ENCODE measurements at regions not wholly inside any gene's neighbourhood (a gene's known extent, or its start where the extent isn't known, plus 50 kb on each side); places are given as distances from the start of the nearest gene placed in this dataset.

DNA sequence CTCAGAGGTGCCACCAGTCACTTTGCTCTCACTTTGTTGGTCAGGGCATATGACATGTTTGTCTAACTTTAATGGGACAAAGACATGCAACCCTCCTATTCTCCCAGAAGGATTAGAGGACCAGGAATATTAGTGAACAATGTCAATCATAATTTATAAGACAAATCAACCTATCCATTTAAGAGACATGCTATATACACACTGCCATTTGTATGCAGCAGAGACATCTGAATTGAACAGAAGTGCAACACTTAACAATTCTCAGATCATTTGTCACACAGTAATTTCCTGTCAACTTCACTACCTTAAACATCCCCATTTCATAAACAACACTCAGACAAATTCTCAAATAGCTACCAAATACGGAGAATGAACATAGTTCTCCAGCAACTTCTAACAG, 273.6 kb upstream of the RGMB start:
- TF ChIP-seq, protein P1, sequence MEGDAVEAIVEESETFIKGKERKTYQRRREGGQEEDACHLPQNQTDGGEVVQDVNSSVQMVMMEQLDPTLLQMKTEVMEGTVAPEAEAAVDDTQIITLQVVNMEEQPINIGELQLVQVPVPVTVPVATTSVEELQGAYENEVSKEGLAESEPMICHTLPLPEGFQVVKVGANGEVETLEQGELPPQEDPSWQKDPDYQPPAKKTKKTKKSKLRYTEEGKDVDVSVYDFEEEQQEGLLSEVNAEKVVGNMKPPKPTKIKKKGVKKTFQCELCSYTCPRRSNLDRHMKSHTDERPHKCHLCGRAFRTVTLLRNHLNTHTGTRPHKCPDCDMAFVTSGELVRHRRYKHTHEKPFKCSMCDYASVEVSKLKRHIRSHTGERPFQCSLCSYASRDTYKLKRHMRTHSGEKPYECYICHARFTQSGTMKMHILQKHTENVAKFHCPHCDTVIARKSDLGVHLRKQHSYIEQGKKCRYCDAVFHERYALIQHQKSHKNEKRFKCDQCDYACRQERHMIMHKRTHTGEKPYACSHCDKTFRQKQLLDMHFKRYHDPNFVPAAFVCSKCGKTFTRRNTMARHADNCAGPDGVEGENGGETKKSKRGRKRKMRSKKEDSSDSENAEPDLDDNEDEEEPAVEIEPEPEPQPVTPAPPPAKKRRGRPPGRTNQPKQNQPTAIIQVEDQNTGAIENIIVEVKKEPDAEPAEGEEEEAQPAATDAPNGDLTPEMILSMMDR (IDR thresholded peaks at IDR 0.05; ENCODE audit: insufficient read depth, missing control alignments) = no peak
- FAIRE-seq = no peak
- no peak for DNase-seq (ENCODE audit: insufficient read length, low spot score)

DNA sequence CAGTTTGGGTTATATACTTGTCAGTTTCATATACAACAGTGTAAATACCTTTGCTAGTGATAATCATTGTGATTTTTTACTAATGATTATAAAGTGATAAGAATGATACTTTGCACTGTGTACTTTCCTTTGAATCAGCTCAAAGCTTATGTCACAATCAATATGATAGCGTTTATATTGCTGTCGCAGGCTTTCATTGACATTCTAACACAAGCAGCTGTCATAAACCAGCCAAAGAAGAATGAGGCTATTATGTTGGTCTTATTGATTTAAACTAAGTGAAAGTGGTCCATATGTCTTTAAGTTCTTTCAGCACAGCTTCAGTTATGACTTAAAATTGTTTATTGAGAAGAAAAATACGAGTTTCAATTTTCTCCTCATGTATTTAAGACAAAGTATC, 272.7 kb upstream of the RGMB start:
- TF ChIP-seq, protein P1 (IDR thresholded peaks at IDR 0.05; ENCODE audit: insufficient read depth, missing control alignments) = no peak
- FAIRE-seq = no peak
- DNase-seq (ENCODE audit: insufficient read length, low spot score) = no peak

DNA sequence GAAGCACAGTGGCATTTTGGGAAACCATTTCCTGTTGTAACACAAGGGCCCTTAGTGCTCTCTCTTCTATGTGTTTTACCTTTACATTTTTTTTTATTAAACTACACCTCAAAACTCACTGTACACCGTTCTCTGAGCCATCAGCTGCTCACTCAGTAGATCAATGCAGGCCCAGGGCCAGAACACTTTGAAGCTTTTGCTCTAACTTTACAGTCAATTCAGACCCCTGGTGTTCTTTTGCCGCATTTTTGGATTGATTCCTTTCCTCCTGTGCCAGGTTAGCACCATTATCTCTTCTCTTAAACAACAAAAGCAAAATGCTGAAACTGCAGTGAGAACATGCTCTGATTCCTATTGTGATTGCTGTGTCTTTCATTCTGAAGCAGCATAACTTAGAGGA, 269.8 kb upstream of the RGMB start:
- FAIRE-seq = no peak
- no peak for DNase-seq (ENCODE audit: insufficient read length, low spot score)
- TF ChIP-seq, protein P1 (IDR thresholded peaks at IDR 0.05; ENCODE audit: insufficient read depth, missing control alignments) = no peak

DNA sequence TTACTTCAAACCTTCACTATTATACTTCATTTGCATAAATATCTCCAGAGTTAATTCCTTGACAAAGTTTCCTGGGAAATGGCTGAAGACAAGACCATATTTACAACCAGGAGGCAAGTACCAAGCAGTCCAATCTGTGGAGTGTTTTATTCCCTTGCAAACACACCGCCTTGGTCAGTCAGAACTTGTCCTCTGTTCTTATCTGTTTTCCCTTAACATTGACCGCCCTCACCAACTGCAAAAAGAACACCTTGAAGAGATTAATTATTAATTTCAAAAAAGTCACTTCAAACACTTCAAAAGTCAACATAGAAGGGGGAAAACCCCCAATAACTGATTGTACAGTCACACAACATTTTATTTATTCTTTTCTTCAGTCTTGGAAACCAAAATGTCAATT, 269.0 kb upstream of the RGMB start:
- FAIRE-seq (no peak), DNase-seq (ENCODE audit: insufficient read length, low spot score) (no peak)
- TF ChIP-seq, protein P1 (IDR thresholded peaks at IDR 0.05; ENCODE audit: insufficient read depth, missing control alignments) = no peak

DNA sequence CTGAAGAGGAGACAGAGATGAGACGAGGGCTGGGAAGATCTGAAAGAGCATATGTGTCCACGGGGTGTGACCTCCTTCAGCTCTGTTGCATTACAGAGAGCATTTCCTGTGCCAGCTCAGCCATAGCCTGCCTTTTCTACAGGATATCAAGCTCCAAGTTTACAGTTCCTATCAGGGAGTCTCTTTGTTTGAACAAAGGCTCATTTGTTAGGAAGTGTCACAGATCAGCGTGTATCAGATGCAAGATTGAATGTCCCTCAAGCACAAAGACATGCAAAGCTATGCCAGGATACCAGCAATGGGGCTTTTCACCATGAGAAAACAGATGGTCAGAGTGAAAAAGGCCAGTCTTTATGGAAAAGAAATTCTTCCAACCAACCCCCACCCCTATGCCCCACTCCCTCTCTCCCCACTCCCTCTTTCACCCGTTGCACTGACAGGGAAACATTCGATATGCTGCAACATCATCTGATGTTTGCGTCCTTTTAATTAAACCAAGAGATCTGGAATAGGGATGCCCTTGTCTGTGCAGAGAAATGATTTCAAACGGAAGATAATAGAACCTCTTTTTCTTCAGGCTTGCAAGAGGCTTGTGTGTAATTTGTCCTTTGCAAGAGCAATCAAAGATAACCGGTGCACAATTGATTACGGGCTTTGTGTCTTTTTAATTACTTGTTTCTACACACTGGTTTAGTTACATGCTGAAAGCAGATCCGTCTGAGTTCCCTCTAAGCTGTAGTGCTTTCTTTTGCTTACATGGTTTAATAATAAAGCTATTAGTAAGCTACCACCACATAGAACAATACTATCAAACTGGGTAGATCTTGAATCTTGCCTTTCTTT, 263.1 kb upstream of the RGMB start:
- DNase-seq (ENCODE audit: insufficient read length, low spot score) (no peak), FAIRE-seq (no peak)
- TF ChIP-seq, protein P1 (IDR thresholded peaks at IDR 0.05; ENCODE audit: insufficient read depth, missing control alignments) = no peak

DNA sequence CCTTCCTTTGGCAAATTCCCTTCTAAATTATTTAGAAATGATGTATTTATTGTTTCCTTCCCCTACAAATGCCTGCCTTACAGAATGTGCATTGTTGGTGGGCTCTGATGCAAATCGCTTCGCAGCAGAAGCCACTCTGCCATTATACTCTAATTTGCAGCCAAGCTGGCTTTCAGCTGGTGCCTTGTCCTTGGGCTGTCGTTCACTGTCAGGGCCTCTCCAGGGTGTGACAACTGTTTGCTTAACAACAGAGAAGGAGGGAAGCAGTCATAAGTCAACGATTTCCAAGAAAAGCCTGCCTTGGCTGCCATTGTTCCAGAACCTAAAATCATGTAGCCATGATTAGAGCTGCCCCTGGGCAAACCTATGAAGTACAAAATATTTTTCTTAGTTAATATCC, 260.1 kb upstream of the RGMB start:
- FAIRE-seq (no peak), DNase-seq (ENCODE audit: insufficient read length, low spot score) (no peak)
- TF ChIP-seq, protein P1 (IDR thresholded peaks at IDR 0.05; ENCODE audit: insufficient read depth, missing control alignments) = no peak

DNA sequence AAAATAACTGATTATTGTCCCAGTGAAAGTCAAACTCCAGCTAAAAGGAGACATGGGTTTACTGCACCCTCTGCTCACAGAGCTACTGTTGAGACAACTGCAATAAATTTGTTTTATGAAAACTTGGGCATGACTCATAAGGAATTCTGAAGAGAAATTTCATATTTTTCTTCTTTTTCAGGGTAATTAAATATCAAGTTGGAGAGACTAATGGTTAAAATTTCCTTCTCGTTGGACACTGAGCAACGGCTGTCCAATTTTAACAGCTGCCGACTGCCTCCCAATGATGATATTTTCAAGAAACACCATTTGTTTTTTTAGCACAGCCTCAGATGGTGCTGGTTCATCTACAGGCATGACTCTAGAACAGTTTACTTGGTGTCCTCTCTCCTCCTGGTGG, 259.2 kb upstream of the RGMB start:
- TF ChIP-seq, protein P1 (IDR thresholded peaks at IDR 0.05; ENCODE audit: insufficient read depth, missing control alignments) = no peak
- DNase-seq (ENCODE audit: insufficient read length, low spot score) (no peak), FAIRE-seq (no peak)
